Suprapubic skin (tissue), 4 donors: ENCODE measurements at regions not wholly inside any gene's neighbourhood (a gene's known extent, or its start where the extent isn't known, plus 50 kb on each side); places are given as distances from the start of the nearest gene placed in this dataset.

Experiments
- EP300 ChIP-seq: sonication (generic); formaldehyde crosslinking; IDR thresholded peaks from one replicate; pipeline ENCODE4 v1.6.1; 2017; ENCODE audit warnings: antibody characterized with exemption
- POLR2AphosphoS5 ChIP-seq, 3 donors: sonication (generic); formaldehyde crosslinking; IDR thresholded peaks; one replicate each; pipeline ENCODE4 v1.6.1; 2017; ENCODE audit warnings: antibody characterized with exemption in 3 of 3
- TF ChIP-seq, protein P1 (sequence below), 2 donors: fragments of 200-600 bp in 1 of 2; fragments of 450-650 bp in 1 of 2; sonication (generic) in 1 of 2; IDR thresholded peaks; one replicate each; pipeline ENCODE4 v1.5.1; 2016 to 2019; ENCODE audit warnings: antibody characterized with exemption in 2 of 2, mild to moderate bottlenecking in 1 of 2, moderate library complexity in 1 of 2

GRCh38 chr7:131020759-131021261, 286.8 kb upstream of the KLF14 start:
- TF ChIP-seq POLR2AphosphoS5 (IDR thresholded peaks at IDR 0.05), result no peak
- TF ChIP-seq, protein P1, sequence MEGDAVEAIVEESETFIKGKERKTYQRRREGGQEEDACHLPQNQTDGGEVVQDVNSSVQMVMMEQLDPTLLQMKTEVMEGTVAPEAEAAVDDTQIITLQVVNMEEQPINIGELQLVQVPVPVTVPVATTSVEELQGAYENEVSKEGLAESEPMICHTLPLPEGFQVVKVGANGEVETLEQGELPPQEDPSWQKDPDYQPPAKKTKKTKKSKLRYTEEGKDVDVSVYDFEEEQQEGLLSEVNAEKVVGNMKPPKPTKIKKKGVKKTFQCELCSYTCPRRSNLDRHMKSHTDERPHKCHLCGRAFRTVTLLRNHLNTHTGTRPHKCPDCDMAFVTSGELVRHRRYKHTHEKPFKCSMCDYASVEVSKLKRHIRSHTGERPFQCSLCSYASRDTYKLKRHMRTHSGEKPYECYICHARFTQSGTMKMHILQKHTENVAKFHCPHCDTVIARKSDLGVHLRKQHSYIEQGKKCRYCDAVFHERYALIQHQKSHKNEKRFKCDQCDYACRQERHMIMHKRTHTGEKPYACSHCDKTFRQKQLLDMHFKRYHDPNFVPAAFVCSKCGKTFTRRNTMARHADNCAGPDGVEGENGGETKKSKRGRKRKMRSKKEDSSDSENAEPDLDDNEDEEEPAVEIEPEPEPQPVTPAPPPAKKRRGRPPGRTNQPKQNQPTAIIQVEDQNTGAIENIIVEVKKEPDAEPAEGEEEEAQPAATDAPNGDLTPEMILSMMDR (IDR thresholded peaks at IDR 0.05), result no peak
- no peak for TF ChIP-seq EP300
